Gastroesophageal sphincter (tissue), 3 donors: ENCODE measurements at regions not wholly inside any gene's neighbourhood (a gene's known extent, or its start where the extent isn't known, plus 50 kb on each side); places are given as distances from the start of the nearest gene placed in this dataset.

Source experiments
- CTCF ChIP-seq, 4 experiments: fragments of 200-600 bp in 2 of 4; fragments of 450-650 bp in 2 of 4; sonication (generic) in 1 of 4; IDR thresholded peaks; one replicate each; pipeline ENCODE4 v1.5.1; 2017 to 2019; ENCODE audit warnings: antibody characterized with exemption in 4 of 4, mild to moderate bottlenecking in 2 of 4, moderate library complexity in 2 of 4
- EP300 ChIP-seq: sonication (generic); formaldehyde crosslinking; IDR thresholded peaks from one replicate; pipeline ENCODE4 v1.6.1; 2017; ENCODE audit warnings: antibody characterized with exemption, mild to moderate bottlenecking
- POLR2A ChIP-seq, 2 donors: fragments of 450-650 bp; IDR thresholded peaks; one replicate each; pipeline ENCODE4 v1.6.1; 2017; ENCODE audit warnings: antibody characterized with exemption in 2 of 2, mild to moderate bottlenecking in 2 of 2, moderate library complexity in 1 of 2
- POLR2AphosphoS5 ChIP-seq: sonication (generic); formaldehyde crosslinking; IDR thresholded peaks from one replicate; pipeline ENCODE4 v1.6.1; 2017; ENCODE audit warnings: antibody characterized with exemption

- TF ChIP-seq CTCF (IDR thresholded peaks at IDR 0.05) (no peak), POLR2AphosphoS5 (no peak), POLR2A (IDR thresholded peaks at IDR 0.05) (no peak), EP300 (no peak)
These were observed 134.9 kb downstream of the RCN1 start for GRCh38 chr11:32225571-32226285.
